Mucosa of gallbladder (tissue), 1 donor: ENCODE measurements at regions not wholly inside any gene's neighbourhood (a gene's known extent, or its start where the extent isn't known, plus 50 kb on each side); places are given as distances from the start of the nearest gene placed in this dataset.
"Not testable (repeated sequence)": the region's sequence is repeated elsewhere in the genome, so short reads cannot be mapped to it uniquely, and the experiment has no call there.

ENCODE experiments used
- DNase-seq: peaks from one replicate; pipeline ENCODE4 v3.0.0-alpha.2; 2020; ENCODE audit warnings: low spot score
- donor health status: DM: no; HTN: no; CAD: no.

GRCh38 chr21:41567901-41568510 is 60.0 kb upstream of the TMPRSS2 start:
- DNase-seq, result no peak

GRCh38 chr21:41567237-41567636 is 59.3 kb upstream of the TMPRSS2 start:
- DNase-seq, result not testable (repeated sequence)

- no peak for DNase-seq
Measured at GRCh38 chr21:41566500-41567014, 58.6 kb upstream of the TMPRSS2 start.

GRCh38 chr21:41565550-41565949 is 57.6 kb upstream of the TMPRSS2 start:
- no peak for DNase-seq

GRCh38 chr21:41564871-41565274 is 56.9 kb upstream of the TMPRSS2 start:
- no peak for DNase-seq

GRCh38 chr21:41562101-41563000 is 54.4 kb upstream of the TMPRSS2 start:
- DNase-seq, result peak; percentile 48

GRCh38 chr21:41561701-41562100 is 53.7 kb upstream of the TMPRSS2 start:
- DNase-seq, result no peak

GRCh38 chr21:41560661-41561158 is 52.8 kb upstream of the TMPRSS2 start:
- no peak for DNase-seq

GRCh38 chr21:41559658-41560631 is 52.0 kb upstream of the TMPRSS2 start:
- DNase-seq, result no peak

GRCh38 chr21:41558842-41559241 is 50.9 kb upstream of the TMPRSS2 start:
- no peak for DNase-seq

GRCh38 chr21:41557884-41558283 is 49.9 kb upstream of the TMPRSS2 start:
- no peak for DNase-seq
